SK-N-SH (cell line): ENCODE measurements at regions not wholly inside any gene's neighbourhood (a gene's known extent, or its start where the extent isn't known, plus 50 kb on each side); places are given as distances from the start of the nearest gene placed in this dataset.

Source experiments
- CTCF ChIA-PET: fragments of 300-600, 350-600 bp; formaldehyde crosslinking; extraction: SDS; loops from one replicate; lab custom pipeline; 2021; lab: Yijun Ruan, JAX
- POLR2A ChIA-PET: fragments of 350-600 bp; sonication (Branson Sonifier 250); formaldehyde crosslinking; extraction: SDS; loops from one replicate; lab custom pipeline; 2020; ENCODE audit warnings: antibody characterized with exemption, inconsistent platforms; lab: Yijun Ruan, JAX
- DNase-seq: peaks from one replicate; pipeline ENCODE4 v3.0.0; 2012
- H2AFZ ChIP-seq: fragments of 200-600 bp; sonication (generic); 2 replicates; pipeline ENCODE4 v1.8.1; 2016; ENCODE audit warnings: antibody characterized with exemption, mild to moderate bottlenecking, low read depth
- H3F3A ChIP-seq: fragments of 200-600 bp; sonication (generic); replicated peaks from 2 replicates; pipeline ENCODE3; 2016; ENCODE audit warnings: antibody characterized with exemption, mild to moderate bottlenecking; ENCODE audit not compliant: insufficient read depth
- H3K27ac ChIP-seq, 2 experiments: fragments of 200-500 bp in 1 of 2; fragments of 200-600 bp in 1 of 2; sonication (Bioruptor generic) in 1 of 2; sonication (generic), shearing (Covaris generic) in 1 of 2; 2 replicates each; pipeline versions ENCODE4 v1.5.1 to v1.6.1; 2014 to 2016; ENCODE audit warnings: low read depth in 2 of 2, inconsistent platforms in 1 of 2, low read length in 1 of 2, mild to moderate bottlenecking in 1 of 2, mixed read lengths in 1 of 2
- H3K27me3 ChIP-seq: fragments of 200-600 bp; sonication (generic), shearing (Covaris generic); 2 replicates; pipeline ENCODE4 v1.6.1; 2016; ENCODE audit warnings: mixed run types; ENCODE audit not compliant: insufficient read depth
- H3K36me3 ChIP-seq, 2 experiments: fragments of 200-500 bp in 1 of 2; fragments of 200-600 bp in 1 of 2; sonication (Bioruptor generic) in 1 of 2; sonication (generic) in 1 of 2; replicated peaks in 1 of 2; 2 replicates each; pipeline versions ENCODE3 to v1.5.1; 2014 to 2016; ENCODE audit warnings: low read length in 1 of 2, mild to moderate bottlenecking in 1 of 2; ENCODE audit not compliant: insufficient read depth in 2 of 2, control insufficient read depth in 1 of 2
- H3K4me1 ChIP-seq, 2 experiments: fragments of 200-500 bp in 1 of 2; fragments of 200-600 bp in 1 of 2; sonication (Bioruptor generic) in 1 of 2; sonication (generic), shearing (Covaris generic) in 1 of 2; 2 replicates each; pipeline versions ENCODE4 v1.5.1 to v1.6.1; 2014 to 2016; ENCODE audit warnings: low read depth in 1 of 2, low read length in 1 of 2, mixed run types in 1 of 2; ENCODE audit not compliant: insufficient read depth in 2 of 2, control insufficient read depth in 1 of 2
- H3K4me2 ChIP-seq: fragments of 200-600 bp; sonication (generic), shearing (Covaris generic); 2 replicates; pipeline ENCODE4 v1.6.1; 2017; ENCODE audit warnings: mixed run types
- H3K4me3 ChIP-seq, 2 experiments: fragments of 200-500 bp in 1 of 2; fragments of 200-600 bp in 1 of 2; sonication (Bioruptor generic) in 1 of 2; sonication (generic), shearing (Covaris generic) in 1 of 2; 2 replicates each; pipeline versions ENCODE4 v1.5.1 to v1.8.1; 2014 to 2016; ENCODE audit warnings: low read depth in 2 of 2, inconsistent platforms in 1 of 2, low read length in 1 of 2, mild to moderate bottlenecking in 1 of 2, mixed read lengths in 1 of 2, moderate library complexity in 1 of 2
- H3K79me2 ChIP-seq: fragments of 200-600 bp; sonication (generic); 2 replicates; pipeline ENCODE4 v1.8.1; 2017; ENCODE audit warnings: mild to moderate bottlenecking; ENCODE audit not compliant: insufficient read depth
- H3K9ac ChIP-seq: fragments of 200-600 bp; sonication (generic); 2 replicates; pipeline ENCODE4 v1.6.1; 2017; ENCODE audit warnings: mixed run types
- H3K9me2 ChIP-seq: fragments of 200-600 bp; sonication (generic); 2 replicates; pipeline ENCODE4 v1.6.1; 2017; ENCODE audit warnings: mixed run types
- H3K9me3 ChIP-seq: fragments of 200-600 bp; sonication (generic); 2 replicates; pipeline ENCODE4 v1.6.1; 2017; ENCODE audit warnings: mixed run types, mild to moderate bottlenecking, moderate library complexity
- H4K20me1 ChIP-seq: fragments of 200-600 bp; sonication (generic); 2 replicates; pipeline ENCODE4 v1.6.1; 2017; ENCODE audit warnings: mild to moderate bottlenecking, mixed run types; ENCODE audit not compliant: insufficient read depth
- CHD2 ChIP-seq: fragments of 150-350 bp; IDR thresholded peaks from 2 replicates; pipeline ENCODE4 v1.6.1; 2018; ENCODE audit warnings: low read length; ENCODE audit not compliant: partially characterized antibody
- ELF1 ChIP-seq: IDR thresholded peaks from 2 replicates; pipeline ENCODE4 v1.4.0; 2012
- EZH2phosphoT487 ChIP-seq: fragments of 200-600 bp; sonication (generic); IDR thresholded peaks from 2 replicates; pipeline ENCODE4 v1.6.1; 2017; ENCODE audit warnings: low read depth, mixed run types, mild to moderate bottlenecking, antibody characterized with exemption, moderate library complexity, borderline replicate concordance
- FOXM1 ChIP-seq: IDR thresholded peaks from 2 replicates; pipeline ENCODE4 v1.4.0; 2012; ENCODE audit warnings: low read depth, mild to moderate bottlenecking
- IRF3 ChIP-seq: fragments of 150-350 bp; IDR thresholded peaks from 2 replicates; pipeline ENCODE4 v1.6.1; 2016; ENCODE audit warnings: mild to moderate bottlenecking, low read depth, low read length
- JUND ChIP-seq: IDR thresholded peaks from 2 replicates; pipeline ENCODE4 v1.4.0; 2012
- MAX ChIP-seq: IDR thresholded peaks from 2 replicates; pipeline ENCODE4 v1.4.0; 2012; ENCODE audit warnings: low read depth
- MEF2A ChIP-seq: IDR thresholded peaks from 2 replicates; pipeline ENCODE4 v1.4.0; 2012; ENCODE audit warnings: low read depth, borderline replicate concordance
- MXI1 ChIP-seq: IDR thresholded peaks from 2 replicates; pipeline ENCODE4 v1.6.1; 2012; ENCODE audit warnings: mild to moderate bottlenecking, low read depth, low read length, improper control_type of control experiment
- NFIC ChIP-seq: IDR thresholded peaks from 2 replicates; pipeline ENCODE4 v1.4.0; 2012; ENCODE audit warnings: borderline replicate concordance
- PBX3 ChIP-seq: IDR thresholded peaks from 2 replicates; pipeline ENCODE4; 2012
- RAD21 ChIP-seq: IDR thresholded peaks from 2 replicates; pipeline ENCODE4 v1.6.1; 2012; ENCODE audit warnings: mild to moderate bottlenecking, low read length
- RXRA ChIP-seq: IDR thresholded peaks from 2 replicates; pipeline ENCODE4 v1.4.0; 2012; ENCODE audit warnings: low read depth, mild to moderate bottlenecking, borderline replicate concordance
- SIN3A ChIP-seq: IDR thresholded peaks from 2 replicates; pipeline ENCODE4 v1.6.1; 2012; ENCODE audit warnings: low read depth, mild to moderate bottlenecking, low read length, moderate library complexity, borderline replicate concordance
- SMC3 ChIP-seq: IDR thresholded peaks from 2 replicates; pipeline ENCODE4 v1.6.1; 2012; ENCODE audit warnings: low read depth, low read length, improper control_type of control experiment
- TAF1 ChIP-seq: IDR thresholded peaks from 2 replicates; pipeline ENCODE4 v1.6.1; 2012; ENCODE audit warnings: low read depth, mild to moderate bottlenecking, low read length, moderate library complexity, borderline replicate concordance
- TCF12 ChIP-seq: IDR thresholded peaks from 2 replicates; pipeline ENCODE4 v1.4.0; 2012
- TEAD4 ChIP-seq: IDR thresholded peaks from 2 replicates; pipeline ENCODE4 v1.4.0; 2012; ENCODE audit warnings: mild to moderate bottlenecking, borderline replicate concordance; ENCODE audit not compliant: insufficient read depth
- USF1 ChIP-seq: IDR thresholded peaks from 2 replicates; pipeline ENCODE4 v1.4.0; 2012; ENCODE audit warnings: low read depth, borderline replicate concordance
- WGBS: methylation state at CpG from one replicate; pipeline ENCODE4 v1.1.6; 2017; ENCODE audit warnings: low lambda C conversion rate; 5-methylcytosine and 5-hydroxymethylcytosine counted together

GRCh38 chr4:65193985-65194384 is 476.3 kb downstream of the EPHA5 start (continued):
- TF ChIP-seq IRF3 = no peak
- TF ChIP-seq EZH2phosphoT487 = no peak
- TF ChIP-seq FOXM1 = no peak
- TF ChIP-seq JUND = no peak
- TF ChIP-seq MEF2A = no peak
- no peak for TF ChIP-seq TAF1
- no peak for TF ChIP-seq RAD21
- no peak for TF ChIP-seq TCF12

- no peaks in the 10 kb centered on the region for H3K9me3 ChIP-seq
- no peaks in the 10 kb centered on the region for H3K27me3 ChIP-seq
- H3F3A ChIP-seq = no peaks in the 10 kb centered on the region
- CTCF ChIA-PET = no interaction called here
- no peaks in the 10 kb centered on the region for H3K9me2 ChIP-seq
- WGBS = 42% methylated on average over 2 of the region's 2 CpGs
- no peak overlapping the region for H3K9ac ChIP-seq
- POLR2A ChIA-PET = no interaction called here
- H3K4me1 ChIP-seq = no peaks in the 10 kb centered on the region
- TF ChIP-seq IRF3 = no peak
- no peak for TF ChIP-seq ELF1
- TF ChIP-seq MXI1 = no peak
- TF ChIP-seq SIN3A = no peak
- no peak for TF ChIP-seq PBX3
- TF ChIP-seq NFIC = no peak
- TF ChIP-seq MAX = no peak
- no peak for TF ChIP-seq JUND
- no peak for TF ChIP-seq USF1
- TF ChIP-seq CHD2 = no peak
- TF ChIP-seq EZH2phosphoT487 = no peak
- no peak for TF ChIP-seq FOXM1
- no peak for TF ChIP-seq SMC3
- no peak for TF ChIP-seq RXRA
- TF ChIP-seq TEAD4 = no peak
- no peak for TF ChIP-seq MEF2A
- no peak overlapping the region for H2AFZ ChIP-seq
- DNase-seq = no peak
- no peaks in the 10 kb centered on the region for H3K79me2 ChIP-seq
- no peaks in the 10 kb centered on the region for H3K36me3 ChIP-seq
- H3K4me2 ChIP-seq = no peak overlapping the region
- no peak overlapping the region for H3K4me3 ChIP-seq
- no peak overlapping the region for H3K27ac ChIP-seq
- H4K20me1 ChIP-seq = no peaks in the 10 kb centered on the region
These were observed 479.5 kb downstream of the EPHA5 start for GRCh38 chr4:65190780-65191179.
